HFF-Myc (cell line): ENCODE measurements at regions not wholly inside any gene's neighbourhood (a gene's known extent, or its start where the extent isn't known, plus 50 kb on each side); places are given as distances from the start of the nearest gene placed in this dataset.

ENCODE experiments used
- DNase-seq: peaks from one replicate; pipeline ENCODE4 v3.0.0-alpha.2; 2011; ENCODE audit warnings: low read depth; ENCODE audit errors: extremely low read depth
- H3K4me3 ChIP-seq: replicated peaks from 2 replicates; pipeline ENCODE4 v1.5.1; 2011; ENCODE audit warnings: low read depth, mild to moderate bottlenecking, control low read depth, low read length
- CTCF ChIP-seq: IDR thresholded peaks from 2 replicates; pipeline ENCODE4 v1.5.1; 2012; ENCODE audit warnings: mild to moderate bottlenecking, low read depth, low read length, control low read depth; ENCODE audit errors: missing control alignments

DNA sequence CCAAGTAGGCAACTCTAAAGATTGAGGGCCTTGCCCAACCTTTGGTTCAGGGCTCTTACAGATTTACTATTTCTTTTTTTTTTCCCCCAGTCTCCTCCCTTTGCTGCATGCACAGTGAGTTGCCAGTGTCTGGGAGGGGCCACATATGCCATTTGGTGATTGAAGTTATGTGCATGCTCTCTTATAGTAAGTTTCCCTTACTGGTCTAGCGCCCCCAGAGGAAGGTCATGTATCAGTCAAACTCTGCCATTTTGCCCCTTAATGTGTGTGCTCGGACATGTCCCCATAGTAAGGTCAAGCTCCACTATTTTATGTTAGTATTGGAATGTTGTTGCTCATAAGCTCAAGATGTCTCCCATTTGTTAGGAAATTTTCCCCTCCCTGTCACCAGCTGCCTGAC, 1138.0 kb upstream of the SLC10A2 start:
- no peak for DNase-seq
- no peak overlapping the region for H3K4me3 ChIP-seq
- TF ChIP-seq CTCF = no peak

GRCh38 chr13:104198801-104199200, 1132.6 kb upstream of the SLC10A2 start:
- DNase-seq = no peak
- TF ChIP-seq CTCF = no peak
- H3K4me3 ChIP-seq = no peak overlapping the region

DNA sequence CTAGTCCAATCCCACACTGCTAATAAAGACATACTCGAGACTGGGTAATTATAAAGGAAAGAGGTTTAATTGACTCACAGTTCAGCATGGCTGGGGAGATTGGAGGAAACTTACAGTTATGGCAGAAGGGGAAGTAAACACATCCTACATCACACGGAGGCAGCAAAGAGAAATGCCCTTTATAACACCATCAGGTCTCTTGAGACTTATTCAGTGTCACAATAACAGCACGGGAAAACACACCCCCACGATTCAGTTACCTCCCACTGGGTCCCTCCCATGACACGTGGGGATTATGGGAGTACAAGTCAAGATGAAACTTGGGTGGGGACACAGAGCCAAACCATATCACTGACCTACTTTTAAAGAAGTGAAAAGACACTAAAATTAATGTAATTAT, 1130.4 kb upstream of the SLC10A2 start:
- DNase-seq = no peak
- H3K4me3 ChIP-seq = no peak overlapping the region
- TF ChIP-seq CTCF = no peak

DNA sequence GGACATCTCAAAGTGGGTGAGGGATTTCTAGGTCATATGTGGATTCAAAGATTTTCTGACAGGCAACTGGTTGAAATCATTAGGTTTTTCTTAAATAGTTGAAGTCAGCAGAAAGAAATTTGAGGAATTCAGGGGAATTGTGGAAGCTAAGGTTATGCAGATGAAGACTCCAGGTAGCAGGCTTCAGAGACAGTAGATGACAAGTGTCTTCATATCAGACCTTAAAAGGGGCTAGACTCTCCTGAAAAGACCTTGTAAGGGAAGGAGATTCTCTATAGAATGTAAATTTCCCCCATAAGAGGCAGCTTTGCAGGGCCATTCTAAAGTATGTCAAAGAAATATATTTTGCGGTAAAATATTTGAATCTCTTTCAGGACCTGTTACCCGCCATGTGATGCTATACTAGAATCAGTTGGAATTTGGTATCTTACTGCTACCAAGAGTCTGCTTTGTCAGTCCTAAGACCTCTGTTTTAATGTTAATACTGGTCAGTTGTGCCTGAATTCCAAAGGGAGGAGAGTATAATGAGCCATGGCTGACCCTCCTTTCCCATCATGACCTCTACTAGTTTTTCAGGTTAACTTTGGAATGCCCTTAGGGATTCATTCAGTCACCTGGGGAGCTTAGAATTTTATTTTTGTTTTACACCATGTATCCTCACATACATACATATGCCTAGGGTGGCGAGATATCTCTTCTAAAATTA, 1115.5 kb upstream of the SLC10A2 start:
- H3K4me3 ChIP-seq = no peak overlapping the region
- no peak for DNase-seq

GRCh38 chr13:104170980-104171555, 1104.9 kb upstream of the SLC10A2 start:
- no peak overlapping the region for H3K4me3 ChIP-seq
- no peak for DNase-seq
- TF ChIP-seq CTCF = no peak

More for the DNA sequence above, 1115.5 kb upstream of the SLC10A2 start:
- TF ChIP-seq CTCF = no peak

GRCh38 chr13:104163866-104164630, 1097.8 kb upstream of the SLC10A2 start:
- H3K4me3 ChIP-seq = no peak overlapping the region
- TF ChIP-seq CTCF = no peak
- no peak for DNase-seq
